Epithelial cell of esophagus (primary cell): ENCODE measurements at regions not wholly inside any gene's neighbourhood (a gene's known extent, or its start where the extent isn't known, plus 50 kb on each side); places are given as distances from the start of the nearest gene placed in this dataset.

ENCODE experiments used
- DNase-seq: peaks from one replicate; pipeline ENCODE4 v3.0.0; 2010; ENCODE audit warnings: low read depth
- H3K4me3 ChIP-seq: 2 replicates; pipeline ENCODE4 v1.5.1; 2011; ENCODE audit warnings: mild to moderate bottlenecking, low read length, control low read depth
- TF ChIP-seq, protein P1 (sequence below): IDR thresholded peaks from 2 replicates; pipeline ENCODE4 v1.5.1; 2011; ENCODE audit warnings: low read depth, mild to moderate bottlenecking, low read length, control low read depth, inconsistent platforms; ENCODE audit not compliant: insufficient read depth; ENCODE audit errors: missing control alignments

DNA sequence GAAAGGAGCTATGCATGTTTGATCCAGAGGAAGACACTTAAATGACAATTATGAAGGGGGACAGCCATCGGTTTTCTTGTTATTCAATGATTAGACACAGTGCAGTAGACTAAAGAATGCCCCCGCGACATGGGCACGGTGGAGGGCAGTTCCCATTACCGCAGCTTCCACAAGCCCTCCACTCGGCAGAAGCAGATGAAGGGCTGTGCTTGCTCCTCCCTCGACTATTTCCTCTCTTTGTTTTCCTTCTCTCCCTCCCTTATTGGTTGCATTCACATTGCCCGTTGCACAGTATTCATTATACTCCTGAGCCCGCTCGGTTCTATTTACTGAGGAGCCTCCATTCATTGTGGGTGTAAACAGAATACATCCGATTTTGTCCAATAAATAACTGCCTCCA lies 138.8 kb upstream of the RASSF8 start:
- no peak overlapping the region for H3K4me3 ChIP-seq
- no peak for DNase-seq
- TF ChIP-seq, protein P1, sequence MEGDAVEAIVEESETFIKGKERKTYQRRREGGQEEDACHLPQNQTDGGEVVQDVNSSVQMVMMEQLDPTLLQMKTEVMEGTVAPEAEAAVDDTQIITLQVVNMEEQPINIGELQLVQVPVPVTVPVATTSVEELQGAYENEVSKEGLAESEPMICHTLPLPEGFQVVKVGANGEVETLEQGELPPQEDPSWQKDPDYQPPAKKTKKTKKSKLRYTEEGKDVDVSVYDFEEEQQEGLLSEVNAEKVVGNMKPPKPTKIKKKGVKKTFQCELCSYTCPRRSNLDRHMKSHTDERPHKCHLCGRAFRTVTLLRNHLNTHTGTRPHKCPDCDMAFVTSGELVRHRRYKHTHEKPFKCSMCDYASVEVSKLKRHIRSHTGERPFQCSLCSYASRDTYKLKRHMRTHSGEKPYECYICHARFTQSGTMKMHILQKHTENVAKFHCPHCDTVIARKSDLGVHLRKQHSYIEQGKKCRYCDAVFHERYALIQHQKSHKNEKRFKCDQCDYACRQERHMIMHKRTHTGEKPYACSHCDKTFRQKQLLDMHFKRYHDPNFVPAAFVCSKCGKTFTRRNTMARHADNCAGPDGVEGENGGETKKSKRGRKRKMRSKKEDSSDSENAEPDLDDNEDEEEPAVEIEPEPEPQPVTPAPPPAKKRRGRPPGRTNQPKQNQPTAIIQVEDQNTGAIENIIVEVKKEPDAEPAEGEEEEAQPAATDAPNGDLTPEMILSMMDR: no peak

DNA sequence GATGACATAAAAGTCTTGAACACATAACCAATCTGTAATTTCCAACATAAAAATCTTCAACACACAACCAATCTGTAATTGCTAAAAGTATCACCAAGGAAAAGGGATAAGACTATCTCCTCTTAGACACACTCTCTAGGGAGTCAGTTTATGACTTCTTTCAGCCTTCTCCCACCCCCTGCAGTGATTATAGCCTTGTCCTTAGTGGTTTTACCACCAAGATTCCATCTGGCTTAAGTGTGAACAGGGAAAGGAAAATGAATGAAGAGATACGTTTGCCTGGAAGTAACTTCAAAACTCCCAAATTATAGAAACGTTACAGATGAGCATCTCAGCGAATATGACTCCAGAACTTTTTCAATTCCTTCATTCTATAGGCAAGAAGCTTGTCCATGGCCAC lies 136.2 kb upstream of the RASSF8 start:
- H3K4me3 ChIP-seq: no peak overlapping the region
- DNase-seq: no peak
- TF ChIP-seq, protein P1: no peak

DNA sequence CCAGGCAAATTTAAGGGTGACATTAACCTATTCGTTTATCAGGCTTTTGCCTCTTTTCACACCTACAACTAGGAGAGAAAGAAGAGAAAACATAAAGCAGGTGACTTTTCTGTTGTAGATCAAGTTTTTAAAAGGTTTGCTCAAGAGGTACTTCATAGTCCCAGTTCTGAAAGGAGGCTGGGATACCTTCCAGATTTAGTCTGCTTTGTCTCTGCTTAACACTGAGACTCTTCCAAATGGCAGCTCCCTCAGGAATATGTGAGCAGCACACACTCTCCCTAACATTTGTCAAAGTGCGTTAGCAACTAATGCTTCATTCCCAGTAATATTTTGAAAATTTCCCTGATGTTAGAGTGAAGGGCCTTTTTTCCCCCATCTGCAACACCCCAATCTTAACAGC lies 133.7 kb upstream of the RASSF8 start:
- TF ChIP-seq, protein P1: no peak
- no peak for DNase-seq
- H3K4me3 ChIP-seq: no peak overlapping the region

DNA sequence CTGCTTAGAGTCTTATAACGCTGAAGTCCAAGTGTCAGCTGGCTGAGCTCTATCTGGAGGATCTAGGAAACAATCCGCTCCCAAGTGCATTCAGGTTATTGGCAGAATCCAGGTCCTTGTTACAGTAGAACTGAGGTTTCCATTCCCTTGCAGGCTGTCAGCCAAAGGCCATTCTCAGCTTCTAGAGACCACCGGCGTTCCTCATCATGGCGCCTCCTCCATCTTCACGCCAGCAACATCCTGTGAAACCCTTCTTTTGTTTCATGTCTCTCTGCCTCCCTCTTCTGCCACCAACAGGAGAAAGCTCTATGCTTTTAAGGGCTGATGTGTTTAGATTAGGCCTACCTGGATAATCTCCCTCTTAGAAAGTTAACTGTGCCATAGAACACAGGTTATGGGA lies 133.0 kb upstream of the RASSF8 start:
- no peak overlapping the region for H3K4me3 ChIP-seq
- DNase-seq: no peak

DNA sequence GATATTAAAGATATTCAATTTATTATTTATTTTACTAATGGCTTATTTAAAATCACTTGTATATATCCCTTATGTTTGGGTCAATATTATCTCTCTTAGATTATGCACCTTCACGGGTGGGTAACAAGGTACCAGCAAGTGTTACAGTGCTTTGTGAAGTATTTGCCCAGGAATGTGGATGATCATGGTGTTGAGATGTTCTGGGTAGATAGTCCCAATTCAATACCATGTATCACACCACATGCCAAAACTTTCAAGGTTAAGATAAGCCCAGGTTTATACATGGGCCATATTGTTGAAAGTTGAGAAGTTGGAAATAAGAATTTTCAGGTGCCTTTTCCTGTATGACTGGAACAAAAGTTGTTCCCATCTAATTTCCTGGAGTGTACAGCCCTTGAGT lies 131.3 kb upstream of the RASSF8 start:
- no peak for DNase-seq
- H3K4me3 ChIP-seq: no peak overlapping the region
- TF ChIP-seq, protein P1: no peak

More for the DNA sequence above, 133.0 kb upstream of the RASSF8 start:
- TF ChIP-seq, protein P1: no peak

DNA sequence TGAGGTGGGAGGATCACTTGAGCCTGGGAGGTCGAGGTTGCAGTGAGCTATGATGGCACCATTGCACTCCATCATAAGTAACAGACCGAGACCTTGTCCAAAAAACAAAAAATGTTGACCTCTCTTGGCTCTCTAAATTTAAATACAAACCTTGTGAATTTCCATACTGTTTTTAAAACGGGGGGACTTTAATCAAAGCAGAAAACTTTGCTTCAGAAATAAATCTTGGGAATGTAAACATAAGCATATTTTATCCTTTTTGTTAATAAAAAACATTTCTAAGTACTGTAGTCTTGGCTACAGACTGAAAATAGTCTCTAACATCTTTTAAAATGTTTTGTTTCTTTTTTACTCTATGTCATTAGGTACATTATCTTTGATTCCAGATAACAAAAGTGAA lies 130.7 kb upstream of the RASSF8 start:
- TF ChIP-seq, protein P1: no peak
- H3K4me3 ChIP-seq: no peak overlapping the region
- no peak for DNase-seq

DNA sequence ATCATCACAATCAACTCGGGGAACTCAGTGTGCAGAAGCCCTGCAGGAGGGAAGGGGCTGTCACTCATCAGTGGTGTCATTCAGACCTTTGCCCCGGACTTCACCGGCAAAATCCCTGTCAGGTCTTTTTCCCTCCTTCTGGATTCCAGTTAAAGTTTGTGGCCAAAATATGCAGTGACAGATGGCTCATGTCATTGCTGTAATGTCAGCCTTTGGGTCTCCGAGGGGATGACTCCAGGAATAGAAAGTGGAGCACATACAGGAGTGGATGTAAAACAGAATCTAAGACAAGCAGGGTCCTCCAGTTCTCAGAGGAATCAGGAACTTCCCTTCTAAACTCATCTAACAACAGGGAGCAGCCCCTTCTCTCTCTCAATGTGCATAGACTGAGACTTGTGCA lies 130.3 kb upstream of the RASSF8 start:
- no peak for DNase-seq
- TF ChIP-seq, protein P1: no peak
- H3K4me3 ChIP-seq: no peak overlapping the region
